ENCODE measurements at regions not wholly inside any gene's neighbourhood (a gene's known extent, or its start where the extent isn't known, plus 50 kb on each side); places are given as distances from the start of the nearest gene placed in this dataset.
A peak's percentile ranks its signal among the peaks of the same experiment; 100 is the strongest.

- TF ChIP-seq POLR2A (IDR thresholded peaks at IDR 0.05): no peak
- TF ChIP-seq CTCF (IDR thresholded peaks at IDR 0.05): no peak
- no peak for TF ChIP-seq EP300 (IDR thresholded peaks at IDR 0.05)
- TF ChIP-seq POLR2AphosphoS5 (IDR thresholded peaks at IDR 0.05): peak in 1 of 4 donors; percentile 19
Measured at GRCh38 chr5:15116996-15117395, 245.4 kb upstream of the ANKH start.

All from sigmoid colon (tissue), 4 donors.